NT2/D1 (cell line): ENCODE measurements at regions not wholly inside any gene's neighbourhood (a gene's known extent, or its start where the extent isn't known, plus 50 kb on each side); places are given as distances from the start of the nearest gene placed in this dataset.

Experiments used
- SUZ12 ChIP-seq: IDR thresholded peaks from 2 replicates; pipeline ENCODE4 v1.6.1; 2011; ENCODE audit not compliant: insufficient read length, insufficient read depth; ENCODE audit errors: extremely low read depth
- YY1 ChIP-seq: IDR thresholded peaks from 2 replicates; pipeline ENCODE4 v1.6.1; 2011; ENCODE audit not compliant: insufficient read length, insufficient read depth
- ZNF274 ChIP-seq: IDR thresholded peaks from 2 replicates; pipeline ENCODE4 v1.6.1; 2011; ENCODE audit warnings: mild to moderate bottlenecking, low read depth, low read length

- no peak for TF ChIP-seq ZNF274
- TF ChIP-seq YY1: no peak
- TF ChIP-seq SUZ12: no peak
These were observed 197.1 kb upstream of the C2CD4B start for GRCh38 chr15:62362144-62362543.
